ENCODE measurements at regions not wholly inside any gene's neighbourhood (a gene's known extent, or its start where the extent isn't known, plus 50 kb on each side); places are given as distances from the start of the nearest gene placed in this dataset.

- ChIA-PET CTCF (interaction anchor here (0.7 to 1.1 kb wide), 2 partner anchors 11 to 586 kb away, joined by 3 to 4 read pairs; no protein-coding TSS in a partner anchor), POLR2A (interaction anchor here (1.2 kb wide), 1 partner anchor 150 kb away, joined by 5 read pairs; no protein-coding TSS in a partner anchor)
- H4K20me1 ChIP-seq (ENCODE audit: insufficient read depth), result no peaks in the 10 kb centered on the region
- H3K79me2 ChIP-seq (ENCODE audit: insufficient read depth), result no peaks in the 10 kb centered on the region
- H3K36me3 ChIP-seq (replicated peaks in 1 of 2; ENCODE audit: control insufficient read depth in 1 of 2, insufficient read depth in 2 of 2, low read length in 1 of 2), result no peaks in the 10 kb centered on the region
- no peak overlapping the region for H3K9ac ChIP-seq
- no peak overlapping the region for H2AFZ ChIP-seq (ENCODE audit: low read depth)
- H3K27ac ChIP-seq (ENCODE audit: low read depth in 2 of 2, low read length in 1 of 2), result peak overlapping the region in 1 of 2 experiments; percentile 89; a peak in 2 of 4 replicates
- TF ChIP-seq FOXM1 (IDR thresholded peaks at IDR 0.05; ENCODE audit: low read depth) (no peak), REST (IDR thresholded peaks at IDR 0.05; ENCODE audit: low read depth, low read length) (no peak), RXRA (IDR thresholded peaks at IDR 0.05; ENCODE audit: borderline replicate concordance, low read depth) (no peak), CTCF (IDR thresholded peaks at IDR 0.05) (no peak), POLR2AphosphoS5 (IDR thresholded peaks at IDR 0.05; ENCODE audit: low read depth, low read length) (no peak), FOSL2 (IDR thresholded peaks at IDR 0.05; ENCODE audit: borderline replicate concordance, low read depth) (no peak), RFX5 (IDR thresholded peaks at IDR 0.05; ENCODE audit: low read length) (no peak), TEAD4 (IDR thresholded peaks at IDR 0.05; ENCODE audit: borderline replicate concordance, insufficient read depth) (no peak), TAF1 (IDR thresholded peaks at IDR 0.05; ENCODE audit: borderline replicate concordance, low read depth, low read length) (no peak), NRF1 (IDR thresholded peaks at IDR 0.05; ENCODE audit: low read depth, low read length) (no peak), FOXJ3 (CRISPR knock-in tag; IDR thresholded peaks at IDR 0.05) (no peak), RAD21 (IDR thresholded peaks at IDR 0.05; ENCODE audit: low read length) (no peak), SIN3A (IDR thresholded peaks at IDR 0.05; ENCODE audit: borderline replicate concordance, low read depth, low read length) (no peak), ELF1 (IDR thresholded peaks at IDR 0.05) (no peak), YY1 (IDR thresholded peaks at IDR 0.05; ENCODE audit: low read depth) (no peak), MAX (IDR thresholded peaks at IDR 0.05; ENCODE audit: low read depth) (no peak), USF1 (IDR thresholded peaks at IDR 0.05; ENCODE audit: borderline replicate concordance, low read depth) (no peak)
- no peaks in the 10 kb centered on the region for H3K27me3 ChIP-seq (ENCODE audit: insufficient read depth)
- peaks cover 0 to 10% of the 10 kb centered on the region in 2 experiments; a peak in 3 of 4 replicates for H3K4me1 ChIP-seq (ENCODE audit: control insufficient read depth in 1 of 2, insufficient read depth in 2 of 2, low read depth in 1 of 2, low read length in 1 of 2)
- no peaks in the 10 kb centered on the region for H3K9me3 ChIP-seq
- no peaks in the 10 kb centered on the region for H3K9me2 ChIP-seq
- no peak overlapping the region for H3K4me2 ChIP-seq
- 56% methylated on average over 4 of the region's 4 CpGs for WGBS (ENCODE audit: low lambda C conversion rate)
- no peak for DNase-seq
- H3K4me3 ChIP-seq (ENCODE audit: low read depth in 2 of 2, low read length in 1 of 2), result no peak overlapping the region
- H3F3A ChIP-seq (replicated peaks; ENCODE audit: insufficient read depth), result no peaks in the 10 kb centered on the region
These were observed 220.6 kb upstream of the SLC30A5 start for GRCh38 chr5:68873198-68873597.
